ENCODE measurements at regions not wholly inside any gene's neighbourhood (a gene's known extent, or its start where the extent isn't known, plus 50 kb on each side); places are given as distances from the start of the nearest gene placed in this dataset.
A peak's percentile ranks its signal among the peaks of the same experiment; 100 is the strongest.

- no peak for DNase-seq (ENCODE audit: low spot score)
Observed at GRCh38 chr5:77948476-77948875, 172.3 kb upstream of the TBCA start.

- no peak for DNase-seq (ENCODE audit: low spot score)
Observed at GRCh38 chr5:77947041-77947428, 170.9 kb upstream of the TBCA start.

GRCh38 chr5:77946381-77947040 is 170.4 kb upstream of the TBCA start:
- DNase-seq (ENCODE audit: low spot score), result no peak

GRCh38 chr5:77945874-77946273 is 169.7 kb upstream of the TBCA start:
- no peak for DNase-seq (ENCODE audit: low spot score)

- no peak for DNase-seq (ENCODE audit: low spot score)
Observed at GRCh38 chr5:77944757-77945340, 168.7 kb upstream of the TBCA start.

- DNase-seq (ENCODE audit: low spot score), result no peak
Observed at GRCh38 chr5:77943851-77944250, 167.7 kb upstream of the TBCA start.

GRCh38 chr5:77942578-77943239 is 166.6 kb upstream of the TBCA start:
- DNase-seq (ENCODE audit: low spot score), result no peak

GRCh38 chr5:77937015-77937908 is 161.1 kb upstream of the TBCA start:
- no peak for DNase-seq (ENCODE audit: low spot score)

GRCh38 chr5:77936365-77936693 is 160.2 kb upstream of the TBCA start:
- DNase-seq (ENCODE audit: low spot score), result no peak

GRCh38 chr5:77935506-77936364 is 159.6 kb upstream of the TBCA start:
- DNase-seq (ENCODE audit: low spot score), result peak; percentile 4

- DNase-seq (ENCODE audit: low spot score), result no peak
Observed at GRCh38 chr5:77928776-77929300, 152.7 kb upstream of the TBCA start.

- DNase-seq (ENCODE audit: low spot score), result no peak
Observed at GRCh38 chr5:77926337-77926736, 150.2 kb upstream of the TBCA start.

GRCh38 chr5:77925503-77925902 is 149.4 kb upstream of the TBCA start:
- DNase-seq (ENCODE audit: low spot score), result no peak

GRCh38 chr5:77924081-77924480 is 147.9 kb upstream of the TBCA start:
- DNase-seq (ENCODE audit: low spot score), result no peak

- no peak for DNase-seq (ENCODE audit: low spot score)
Observed at GRCh38 chr5:77923666-77924065, 147.5 kb upstream of the TBCA start.

- DNase-seq (ENCODE audit: low spot score), result no peak
Observed at GRCh38 chr5:77921094-77921768, 145.1 kb upstream of the TBCA start.

- DNase-seq (ENCODE audit: low spot score), result no peak
Observed at GRCh38 chr5:77920359-77921058, 144.4 kb upstream of the TBCA start.

- no peak for DNase-seq (ENCODE audit: low spot score)
Observed at GRCh38 chr5:77915346-77915745, 139.2 kb upstream of the TBCA start.

- DNase-seq (ENCODE audit: low spot score), result no peak
Observed at GRCh38 chr5:77912721-77913120, 136.6 kb upstream of the TBCA start.

GRCh38 chr5:77910602-77911188 is 134.6 kb upstream of the TBCA start:
- DNase-seq (ENCODE audit: low spot score), result no peak

All from CD4-positive, alpha-beta T cell treated with Interleukin-2 at 100 ng/mL for 4 hours (primary cell).